ENCODE measurements at regions not wholly inside any gene's neighbourhood (a gene's known extent, or its start where the extent isn't known, plus 50 kb on each side); places are given as distances from the start of the nearest gene placed in this dataset.
"Not testable (repeated sequence)": the region's sequence is repeated elsewhere in the genome, so short reads cannot be mapped to it uniquely, and the experiment has no call there.

DNA sequence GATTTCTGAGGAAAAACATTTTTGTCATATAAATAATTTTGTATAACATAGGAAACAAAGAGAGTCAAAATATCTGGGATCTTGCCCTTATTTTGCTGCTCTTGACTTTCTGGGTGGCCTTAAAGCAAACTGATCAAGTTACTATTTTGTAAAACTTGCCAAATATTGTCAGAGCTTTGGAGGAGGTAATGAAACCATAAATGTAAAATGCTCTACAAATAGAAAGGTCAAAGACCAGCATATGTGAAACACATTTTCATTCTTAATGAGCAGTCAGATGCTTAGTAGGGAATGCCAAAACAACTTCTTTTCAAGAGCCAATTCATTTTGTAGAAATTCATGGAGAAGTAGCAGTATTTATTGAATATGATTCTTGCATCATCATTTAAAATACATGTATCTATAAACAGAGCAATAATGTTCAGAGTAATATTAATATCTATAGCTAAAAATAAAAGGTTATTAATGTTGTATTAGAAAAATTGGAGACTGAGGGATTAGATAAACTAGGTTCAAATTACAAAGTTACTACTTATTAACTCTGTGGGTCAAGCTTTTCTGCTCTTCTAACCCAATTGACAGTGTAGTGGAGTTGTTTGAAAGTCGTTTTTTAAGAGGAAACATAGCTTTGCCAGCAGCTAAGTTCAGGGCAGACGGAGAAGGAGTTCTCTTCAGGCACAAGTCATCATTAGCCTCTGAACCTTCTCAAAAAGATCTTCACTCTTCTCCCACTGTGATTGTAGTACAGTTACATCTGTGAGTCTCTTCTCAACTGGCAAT lies 2053.1 kb downstream of the EFNA5 start:
- no peaks in the 10 kb centered on the region for H3K79me2 ChIP-seq (ENCODE audit: control insufficient read depth, insufficient read depth, low read length)
- intact Hi-C loops (cut with micrococcal nuclease): no loop called here
- no CpG with 5 or more reads among the region's 2 CpGs for WGBS (ENCODE audit: insufficient coverage)
- DNase-seq (no peak), ATAC-seq (ENCODE audit: low read depth) (no peak)
- no peak overlapping the region for H3K4me3 ChIP-seq (ENCODE audit: control extremely low read depth in 1 of 5, extremely low read depth in 1 of 5, insufficient read depth in 1 of 5, low read depth in 2 of 5, low read length in 4 of 5)
- H3K4me1 Mint-ChIP-seq: no peaks in the 10 kb centered on the region
- H3K27ac Mint-ChIP-seq: no peak overlapping the region
- no peaks in the 10 kb centered on the region for H3K36me3 ChIP-seq (replicated peaks in 1 of 2; ENCODE audit: control extremely low read depth in 1 of 2, control insufficient read depth in 1 of 2, extremely low read depth in 1 of 2, insufficient read depth in 2 of 2, low read length in 1 of 2)
- no peaks in the 10 kb centered on the region for H3K9me3 Mint-ChIP-seq (ENCODE audit: insufficient read depth)
- no peaks in the 10 kb centered on the region for H3K27me3 Mint-ChIP-seq
- no peak overlapping the region for H3K27ac ChIP-seq (ENCODE audit: low read length in 2 of 2)
- H3K4me1 ChIP-seq (ENCODE audit: control insufficient read depth in 2 of 2, insufficient read depth in 2 of 2, low read length in 2 of 2): no peaks in the 10 kb centered on the region
- no peaks in the 10 kb centered on the region for H3K27me3 ChIP-seq (replicated peaks in 1 of 4; ENCODE audit: control extremely low read depth in 1 of 4, control insufficient read depth in 3 of 4, insufficient read depth in 4 of 4, low read length in 3 of 4)
- no peaks in the 10 kb centered on the region for H4K20me1 ChIP-seq (ENCODE audit: control insufficient read depth, insufficient read depth, low read length, poor library complexity, severe bottlenecking)
- POLR2A ChIA-PET: no interaction called here
- no peak overlapping the region for H3K4me2 ChIP-seq (replicated peaks; ENCODE audit: low read depth, low read length, poor library complexity, severe bottlenecking)
- TF ChIP-seq, protein P1, sequence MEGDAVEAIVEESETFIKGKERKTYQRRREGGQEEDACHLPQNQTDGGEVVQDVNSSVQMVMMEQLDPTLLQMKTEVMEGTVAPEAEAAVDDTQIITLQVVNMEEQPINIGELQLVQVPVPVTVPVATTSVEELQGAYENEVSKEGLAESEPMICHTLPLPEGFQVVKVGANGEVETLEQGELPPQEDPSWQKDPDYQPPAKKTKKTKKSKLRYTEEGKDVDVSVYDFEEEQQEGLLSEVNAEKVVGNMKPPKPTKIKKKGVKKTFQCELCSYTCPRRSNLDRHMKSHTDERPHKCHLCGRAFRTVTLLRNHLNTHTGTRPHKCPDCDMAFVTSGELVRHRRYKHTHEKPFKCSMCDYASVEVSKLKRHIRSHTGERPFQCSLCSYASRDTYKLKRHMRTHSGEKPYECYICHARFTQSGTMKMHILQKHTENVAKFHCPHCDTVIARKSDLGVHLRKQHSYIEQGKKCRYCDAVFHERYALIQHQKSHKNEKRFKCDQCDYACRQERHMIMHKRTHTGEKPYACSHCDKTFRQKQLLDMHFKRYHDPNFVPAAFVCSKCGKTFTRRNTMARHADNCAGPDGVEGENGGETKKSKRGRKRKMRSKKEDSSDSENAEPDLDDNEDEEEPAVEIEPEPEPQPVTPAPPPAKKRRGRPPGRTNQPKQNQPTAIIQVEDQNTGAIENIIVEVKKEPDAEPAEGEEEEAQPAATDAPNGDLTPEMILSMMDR (IDR thresholded peaks at IDR 0.05): no peak
- no peak for TF ChIP-seq EZH2 (IDR thresholded peaks at IDR 0.05; ENCODE audit: borderline replicate concordance, insufficient read depth, low read depth, low read length, poor library complexity, severe bottlenecking)
- H3K4me3 Mint-ChIP-seq: no peak overlapping the region
- H2AFZ ChIP-seq (ENCODE audit: insufficient read depth, low read depth, low read length, poor library complexity, severe bottlenecking): no peak overlapping the region
- CTCF ChIA-PET: no interaction called here
- no peak overlapping the region for H3K9ac ChIP-seq (ENCODE audit: low read length)
- no peaks in the 10 kb centered on the region for H3K9me3 ChIP-seq (ENCODE audit: control extremely low read depth in 1 of 3, control insufficient read depth in 2 of 3, insufficient read depth in 1 of 3, low read length in 2 of 3)

DNA sequence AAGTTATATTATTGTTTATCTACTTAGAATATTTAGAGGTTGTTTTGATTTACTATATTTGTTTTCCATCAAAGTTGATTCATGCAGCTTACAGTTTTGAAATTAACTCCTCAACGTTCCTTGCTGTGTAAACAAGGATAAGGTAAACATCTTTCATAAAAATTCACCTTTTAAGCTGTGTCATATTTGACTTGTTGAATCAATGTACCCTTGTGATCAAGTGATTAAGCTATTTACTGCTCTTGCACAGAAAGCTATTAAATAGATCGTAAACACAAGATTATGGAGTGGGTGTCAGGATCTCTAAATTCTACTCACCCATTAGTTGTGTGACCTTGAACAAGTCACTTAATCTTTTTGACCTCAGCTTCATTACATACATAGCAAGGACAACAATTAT lies 2054.0 kb upstream of the NUDT12 start:
- no peaks in the 10 kb centered on the region for H3K9me3 ChIP-seq (ENCODE audit: control extremely low read depth in 1 of 3, control insufficient read depth in 2 of 3, insufficient read depth in 1 of 3, low read length in 2 of 3)
- H3K27me3 ChIP-seq (replicated peaks in 1 of 4; ENCODE audit: control extremely low read depth in 1 of 4, control insufficient read depth in 3 of 4, insufficient read depth in 4 of 4, low read length in 3 of 4): no peaks in the 10 kb centered on the region
- no peak overlapping the region for H3K4me2 ChIP-seq (replicated peaks; ENCODE audit: low read depth, low read length, poor library complexity, severe bottlenecking)
- ChIA-PET CTCF (no interaction called here), POLR2A (no interaction called here)
- no peaks in the 10 kb centered on the region for H3K9me3 Mint-ChIP-seq (ENCODE audit: insufficient read depth)
- no peaks in the 10 kb centered on the region for H4K20me1 ChIP-seq (ENCODE audit: control insufficient read depth, insufficient read depth, low read length, poor library complexity, severe bottlenecking)
- no peak overlapping the region for H3K27ac ChIP-seq (ENCODE audit: low read length in 2 of 2)
- no peaks in the 10 kb centered on the region for H3K4me1 Mint-ChIP-seq
- ATAC-seq (ENCODE audit: low read depth) (no peak), DNase-seq (no peak)
- intact Hi-C loops (cut with micrococcal nuclease): no loop called here
- H3K4me1 ChIP-seq (ENCODE audit: control insufficient read depth in 2 of 2, insufficient read depth in 2 of 2, low read length in 2 of 2): no peaks in the 10 kb centered on the region
- H3K36me3 ChIP-seq (replicated peaks in 1 of 2; ENCODE audit: control extremely low read depth in 1 of 2, control insufficient read depth in 1 of 2, extremely low read depth in 1 of 2, insufficient read depth in 2 of 2, low read length in 1 of 2): no peaks in the 10 kb centered on the region
- TF ChIP-seq, protein P1 (IDR thresholded peaks at IDR 0.05): no peak
- TF ChIP-seq EZH2 (IDR thresholded peaks at IDR 0.05; ENCODE audit: borderline replicate concordance, insufficient read depth, low read depth, low read length, poor library complexity, severe bottlenecking): no peak
- H3K27me3 Mint-ChIP-seq: no peaks in the 10 kb centered on the region
- H3K4me3 ChIP-seq (ENCODE audit: control extremely low read depth in 1 of 5, extremely low read depth in 1 of 5, insufficient read depth in 1 of 5, low read depth in 2 of 5, low read length in 4 of 5): no peak overlapping the region
- WGBS (ENCODE audit: insufficient coverage): no CpG with 5 or more reads among the region's 2 CpGs
- no peak overlapping the region for H2AFZ ChIP-seq (ENCODE audit: insufficient read depth, low read depth, low read length, poor library complexity, severe bottlenecking)
- H3K9ac ChIP-seq (ENCODE audit: low read length): no peak overlapping the region
- no peak overlapping the region for H3K4me3 Mint-ChIP-seq
- no peaks in the 10 kb centered on the region for H3K79me2 ChIP-seq (ENCODE audit: control insufficient read depth, insufficient read depth, low read length)
- no peak overlapping the region for H3K27ac Mint-ChIP-seq

DNA sequence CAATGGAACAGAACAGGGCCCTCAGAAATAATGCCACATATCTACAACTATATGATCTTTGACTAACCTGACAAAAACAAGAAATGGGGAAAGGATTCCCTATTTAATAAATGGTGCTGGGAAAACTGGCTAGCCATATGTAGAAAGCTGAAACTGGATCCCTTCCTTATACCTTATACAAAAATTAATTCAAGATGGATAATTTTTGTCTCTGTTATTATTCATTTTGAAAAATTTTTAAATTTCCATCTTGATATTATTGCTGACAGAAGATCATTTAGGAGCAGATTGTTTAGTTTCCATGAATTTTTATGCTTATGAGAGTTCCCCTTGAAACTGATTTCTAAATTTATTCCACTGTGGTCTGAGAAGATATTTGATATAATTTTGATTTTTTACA lies 2039.8 kb upstream of the NUDT12 start:
- H3K4me1 Mint-ChIP-seq; H3K4me1 ChIP-seq (ENCODE audit: control insufficient read depth in 2 of 2, insufficient read depth in 2 of 2, low read length in 2 of 2); H3K9me3 Mint-ChIP-seq (ENCODE audit: insufficient read depth); H4K20me1 ChIP-seq (ENCODE audit: control insufficient read depth, insufficient read depth, low read length, poor library complexity, severe bottlenecking); H3K4me3 ChIP-seq (ENCODE audit: control extremely low read depth in 1 of 5, extremely low read depth in 1 of 5, insufficient read depth in 1 of 5, low read depth in 2 of 5, low read length in 4 of 5); POLR2A ChIA-PET; H3K27me3 ChIP-seq (replicated peaks in 1 of 4; ENCODE audit: control extremely low read depth in 1 of 4, control insufficient read depth in 3 of 4, insufficient read depth in 4 of 4, low read length in 3 of 4); H3K9ac ChIP-seq (ENCODE audit: low read length); H3K27me3 Mint-ChIP-seq; H3K27ac ChIP-seq (ENCODE audit: low read length in 2 of 2); H3K9me3 ChIP-seq (ENCODE audit: control extremely low read depth in 1 of 3, control insufficient read depth in 2 of 3, insufficient read depth in 1 of 3, low read length in 2 of 3); intact Hi-C loops (cut with micrococcal nuclease); H3K79me2 ChIP-seq (ENCODE audit: control insufficient read depth, insufficient read depth, low read length); H2AFZ ChIP-seq (ENCODE audit: insufficient read depth, low read depth, low read length, poor library complexity, severe bottlenecking); H3K4me2 ChIP-seq (replicated peaks; ENCODE audit: low read depth, low read length, poor library complexity, severe bottlenecking); H3K4me3 Mint-ChIP-seq; H3K27ac Mint-ChIP-seq; ATAC-seq (ENCODE audit: low read depth); DNase-seq; CTCF ChIA-PET; H3K36me3 ChIP-seq (replicated peaks in 1 of 2; ENCODE audit: control extremely low read depth in 1 of 2, control insufficient read depth in 1 of 2, extremely low read depth in 1 of 2, insufficient read depth in 2 of 2, low read length in 1 of 2): not testable (repeated sequence)
